Testis (tissue), 2 donors: ENCODE measurements at regions not wholly inside any gene's neighbourhood (a gene's known extent, or its start where the extent isn't known, plus 50 kb on each side); places are given as distances from the start of the nearest gene placed in this dataset.

Experiments
- DNase-seq: peaks from one replicate; pipeline ENCODE4 v3.0.0-alpha.2; 2019
- H3K27ac ChIP-seq, 2 donors: fragments of 200-600 bp; sonication (generic); one replicate each; pipeline ENCODE4 v1.5.1; 2019
- H3K27me3 ChIP-seq: fragments of 200-600 bp; sonication (generic); one replicate; pipeline ENCODE4 v1.5.1; 2019
- H3K36me3 ChIP-seq: fragments of 200-600 bp; sonication (generic); one replicate; pipeline ENCODE4 v1.5.1; 2017; ENCODE audit warnings: low read depth; ENCODE audit errors: missing control alignments
- H3K4me1 ChIP-seq: fragments of 200-600 bp; sonication (generic); one replicate; pipeline ENCODE4 v1.5.1; 2019
- H3K4me3 ChIP-seq, 2 donors: fragments of 200-600 bp; sonication (generic); one replicate each; pipeline ENCODE4 v1.5.1; 2017 to 2019
- H3K9me3 ChIP-seq: fragments of 200-600 bp; sonication (generic); one replicate; pipeline ENCODE4 v1.5.1; 2017
- CTCF ChIP-seq, 3 experiments: fragments of 450-650 bp in 2 of 3; fragments of 200-600 bp in 1 of 3; sonication (generic) in 1 of 3; IDR thresholded peaks; one replicate each; pipeline ENCODE4 v1.5.1; 2016 to 2019; ENCODE audit warnings: antibody characterized with exemption in 3 of 3, mild to moderate bottlenecking in 2 of 3, moderate library complexity in 1 of 3
- POLR2A ChIP-seq: fragments of 450-650 bp; IDR thresholded peaks from one replicate; pipeline ENCODE4 v1.6.1; 2017; ENCODE audit warnings: antibody characterized with exemption, mild to moderate bottlenecking, moderate library complexity
- WGBS, 2 donors: methylation state at CpG; one replicate each; pipeline ENCODE4 v1.1.5; 2018; 5-methylcytosine and 5-hydroxymethylcytosine counted together
- intact Hi-C: fragments of 100-400 bp; cut with DNase I; formaldehyde crosslinking; loops from one replicate; pipeline ENCODE4 v1.15.1; 2023; ENCODE audit warnings: low total_unique reads

- Histone ChIP-seq H3K4me1 (no peaks in the 10 kb centered on the region), H3K27me3 (no peaks in the 10 kb centered on the region), H3K36me3 (no peaks in the 10 kb centered on the region), H3K9me3 (no peaks in the 10 kb centered on the region), H3K4me3 (no peak overlapping the region), H3K27ac (no peak overlapping the region)
- WGBS, 2 donors: 49 to 57% methylated on average over 5 of the region's 5 CpGs
- DNase-seq: no peak
- intact Hi-C loops: no loop called here
- peak in 2 of 3 experiments; percentile 33 to 54 for TF ChIP-seq CTCF (IDR thresholded peaks at IDR 0.05)
- TF ChIP-seq POLR2A: no peak
Measured at GRCh38 chr10:6669269-6669859, 89.3 kb upstream of the PRKCQ start.

GRCh38 chr10:6667679-6668270, 87.7 kb upstream of the PRKCQ start:
- intact Hi-C loops: no loop called here
- Histone ChIP-seq H3K27me3 (no peaks in the 10 kb centered on the region), H3K4me1 (no peaks in the 10 kb centered on the region), H3K4me3 (no peak overlapping the region), H3K9me3 (no peaks in the 10 kb centered on the region), H3K27ac (no peak overlapping the region), H3K36me3 (no peaks in the 10 kb centered on the region)
- DNase-seq: peak; percentile 45
- WGBS, 2 donors: 46 to 51% methylated on average over 10 of the region's 10 CpGs
- TF ChIP-seq POLR2A: no peak
- TF ChIP-seq CTCF (IDR thresholded peaks at IDR 0.05): peak in 2 of 3 experiments; percentile 11 to 20

- Histone ChIP-seq H3K36me3 (no peaks in the 10 kb centered on the region), H3K4me1 (no peaks in the 10 kb centered on the region), H3K4me3 (no peak overlapping the region), H3K27me3 (no peaks in the 10 kb centered on the region), H3K9me3 (no peaks in the 10 kb centered on the region), H3K27ac (no peak overlapping the region)
- 57 to 59% methylated on average over 4 of the region's 4 CpGs for WGBS, 2 donors
- no peak for DNase-seq
- no peak for TF ChIP-seq CTCF (IDR thresholded peaks at IDR 0.05)
- TF ChIP-seq POLR2A: no peak
- intact Hi-C loops: no loop called here
Measured at GRCh38 chr10:6667150-6667549, 87.1 kb upstream of the PRKCQ start.

DNA sequence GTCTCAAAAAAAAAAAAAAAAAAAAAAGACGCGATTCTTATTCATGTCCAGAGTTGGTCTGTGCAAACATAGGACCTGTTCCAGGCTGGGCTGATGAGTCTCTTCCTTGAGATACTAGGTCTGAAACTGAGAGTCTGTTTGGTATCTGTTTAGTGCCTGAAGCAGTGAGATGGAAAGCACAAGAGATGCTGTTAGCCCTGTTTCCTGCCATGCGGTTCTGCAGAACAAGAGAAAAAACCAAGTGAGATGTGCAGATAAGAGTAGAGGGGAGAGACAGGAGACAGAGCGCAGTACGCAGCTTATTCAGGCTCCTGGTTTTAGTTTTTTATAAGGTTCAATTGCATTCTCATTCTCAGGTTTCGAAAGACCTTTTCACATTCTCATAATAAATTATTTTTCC, 85.8 kb upstream of the PRKCQ start:
- Histone ChIP-seq H3K4me3 (no peak overlapping the region), H3K9me3 (no peaks in the 10 kb centered on the region), H3K4me1 (no peaks in the 10 kb centered on the region), H3K27me3 (no peaks in the 10 kb centered on the region), H3K36me3 (no peaks in the 10 kb centered on the region), H3K27ac (no peak overlapping the region)
- intact Hi-C loops: no loop called here
- no peak for DNase-seq
- TF ChIP-seq CTCF (IDR thresholded peaks at IDR 0.05) (no peak), POLR2A (no peak)
- WGBS, 2 donors: 40 to 46% methylated on average over 6 of the region's 6 CpGs

GRCh38 chr10:6660460-6660859, 80.4 kb upstream of the PRKCQ start:
- Histone ChIP-seq H3K36me3 (no peaks in the 10 kb centered on the region), H3K27me3 (no peaks in the 10 kb centered on the region), H3K4me1 (no peaks in the 10 kb centered on the region), H3K4me3 (no peak overlapping the region), H3K27ac (no peak overlapping the region), H3K9me3 (no peaks in the 10 kb centered on the region)
- no peak for DNase-seq
- intact Hi-C loops: no loop called here
- WGBS, 2 donors: 83 to 85% methylated on average over 2 of the region's 2 CpGs
- TF ChIP-seq POLR2A (no peak), CTCF (IDR thresholded peaks at IDR 0.05) (no peak)
